Adrenal gland (tissue), 9 donors: ENCODE measurements at regions not wholly inside any gene's neighbourhood (a gene's known extent, or its start where the extent isn't known, plus 50 kb on each side); places are given as distances from the start of the nearest gene placed in this dataset.

ENCODE experiments used
- DNase-seq, 7 donors: peaks; one replicate each; pipeline ENCODE4 v3.0.0-alpha.2; 2019 to 2020
- H3K27ac ChIP-seq, 5 donors: fragments of 200-600 bp; sonication (generic) in 4 of 5; 1 replicate in 3 of 5; 2 replicates in 2 of 5; pipeline versions ENCODE4 v1.5.1 to v1.8.0; 2016 to 2020; ENCODE audit warnings: mild to moderate bottlenecking in 1 of 5
- H3K27me3 ChIP-seq: fragments of 200-600 bp; 2 replicates; pipeline ENCODE4 v1.8.0; 2021
- H3K36me3 ChIP-seq, 2 donors: fragments of 200-600 bp; replicated peaks in 1 of 2; 1 replicate in 1 of 2; 2 replicates in 1 of 2; pipeline versions ENCODE4 v1.5.1 to v1.8.0; 2018 to 2022
- H3K4me1 ChIP-seq, 2 donors: fragments of 200-600 bp; replicated peaks in 1 of 2; 1 replicate in 1 of 2; 2 replicates in 1 of 2; pipeline versions ENCODE4 v1.5.1 to v1.8.0; 2018 to 2021
- H3K4me3 ChIP-seq, 4 donors: fragments of 200-600 bp; sonication (generic) in 3 of 4; one replicate each; pipeline ENCODE4 v1.5.1; 2016 to 2018
- H3K9me3 ChIP-seq, 3 donors: fragments of 200-600 bp; sonication (generic) in 1 of 3; replicated peaks in 1 of 3; 1 replicate in 2 of 3; 2 replicates in 1 of 3; pipeline versions ENCODE4 v1.5.1 to v1.8.0; 2016 to 2021
- CTCF ChIP-seq, 6 experiments: fragments of 450-650 bp in 4 of 6; fragments of 200-600 bp in 2 of 6; sonication (generic) in 1 of 6; IDR thresholded peaks; 1 replicate in 5 of 6; 2 replicates in 1 of 6; pipeline versions ENCODE4 v1.5.1 to v1.8.0; 2016 to 2021; ENCODE audit warnings: antibody characterized with exemption in 6 of 6, mild to moderate bottlenecking in 2 of 6, moderate library complexity in 1 of 6
- POLR2A ChIP-seq, 2 donors: fragments of 450-650 bp; IDR thresholded peaks; one replicate each; pipeline ENCODE4 v1.6.1; 2017; ENCODE audit warnings: antibody characterized with exemption in 2 of 2, mild to moderate bottlenecking in 2 of 2, moderate library complexity in 1 of 2
- WGBS, 4 donors: extraction: QIAGEN DNeasy Blood & Tissue Kit in 2 of 4; methylation state at CpG; one replicate each; pipeline versions ENCODE4 v1.1.5 to v1.1.7; 2013 to 2017; 5-methylcytosine and 5-hydroxymethylcytosine counted together
- intact Hi-C, 2 donors: fragments of 100-400 bp; cut with DNase I; formaldehyde crosslinking; loops; one replicate each; pipeline versions ENCODE4 v1.14.1 to v1.15.0; 2022 to 2023
- donor health status: healthy with polysubstance abuse.
- donor health status: Bipolar disorder and iron deficiency.
- donor health status: DM: yes; HTN: yes; CAD: no.
- donor health status: DM: no; HTN: no; CAD: no.
- donor health status: DM: no; HTN: no; CAD: no.

- intact Hi-C loops = no loop called here
- 79 to 92% (median 81%) methylated on average over 4 of the region's 4 CpGs for WGBS, 4 donors
- H3K36me3 ChIP-seq = no peaks in the 10 kb centered on the region
- DNase-seq = no peak
- no peaks in the 10 kb centered on the region for H3K27me3 ChIP-seq
- no peaks in the 10 kb centered on the region for H3K4me1 ChIP-seq
- TF ChIP-seq POLR2A (IDR thresholded peaks at IDR 0.05) (no peak), CTCF (IDR thresholded peaks at IDR 0.05) (no peak)
- H3K27ac ChIP-seq = no peak overlapping the region
- H3K4me3 ChIP-seq = no peak overlapping the region
- H3K9me3 ChIP-seq = no peaks in the 10 kb centered on the region
These were observed 57.5 kb upstream of the FUCA2 start for GRCh38 chr6:143569040-143569439.

- H3K4me3 ChIP-seq = no peak overlapping the region
These were observed 53.0 kb upstream of the FUCA2 start for GRCh38 chr6:143564484-143565017.

GRCh38 chr6:143562143-143562542 lies 50.6 kb upstream of the FUCA2 start:
- H3K27me3 ChIP-seq = no peaks in the 10 kb centered on the region
- no peaks in the 10 kb centered on the region for H3K9me3 ChIP-seq
- H3K4me1 ChIP-seq = no peaks in the 10 kb centered on the region
- WGBS, 4 donors = 75 to 86% (median 82%) methylated on average over 4 of the region's 4 CpGs
- H3K27ac ChIP-seq = no peak overlapping the region
- H3K4me3 ChIP-seq = no peak overlapping the region
- DNase-seq = no peak
- H3K36me3 ChIP-seq = no peaks in the 10 kb centered on the region
- TF ChIP-seq CTCF (IDR thresholded peaks at IDR 0.05) (no peak), POLR2A (IDR thresholded peaks at IDR 0.05) (no peak)
- intact Hi-C loops = no loop called here

More at GRCh38 chr6:143564484-143565017, 53.0 kb upstream of the FUCA2 start:
- intact Hi-C loops = no loop called here
- TF ChIP-seq CTCF (IDR thresholded peaks at IDR 0.05) = no peak
- no peak for TF ChIP-seq POLR2A (IDR thresholded peaks at IDR 0.05)
- 86 to 91% (median 90%) methylated on average over 6 of the region's 6 CpGs for WGBS, 4 donors
- Histone ChIP-seq H3K27me3 (no peaks in the 10 kb centered on the region), H3K36me3 (no peaks in the 10 kb centered on the region), H3K9me3 (no peaks in the 10 kb centered on the region), H3K4me1 (no peaks in the 10 kb centered on the region), H3K27ac (no peak overlapping the region)
- no peak for DNase-seq
